Stomach (tissue), 4 donors: ENCODE measurements at regions not wholly inside any gene's neighbourhood (a gene's known extent, or its start where the extent isn't known, plus 50 kb on each side); places are given as distances from the start of the nearest gene placed in this dataset.

Source experiments
- POLR2A ChIP-seq, 4 donors: fragments of 450-650 bp; IDR thresholded peaks; one replicate each; pipeline ENCODE4 v1.6.1; 2016; ENCODE audit warnings: antibody characterized with exemption in 4 of 4, control low read depth in 2 of 4, mild to moderate bottlenecking in 1 of 4, moderate library complexity in 1 of 4
- TF ChIP-seq, protein P1 (sequence below), 7 experiments: fragments of 450-650 bp in 4 of 7; fragments of 200-600 bp in 3 of 7; sonication (generic) in 3 of 7; IDR thresholded peaks; one replicate each; pipeline ENCODE4 v1.5.1; 2016 to 2019; ENCODE audit warnings: antibody characterized with exemption in 7 of 7, control low read depth in 2 of 7, mild to moderate bottlenecking in 1 of 7

GRCh38 chr6:139852067-139852466 is 477.6 kb upstream of the CITED2 start:
- TF ChIP-seq POLR2A (IDR thresholded peaks at IDR 0.05) = no peak
- TF ChIP-seq, protein P1, sequence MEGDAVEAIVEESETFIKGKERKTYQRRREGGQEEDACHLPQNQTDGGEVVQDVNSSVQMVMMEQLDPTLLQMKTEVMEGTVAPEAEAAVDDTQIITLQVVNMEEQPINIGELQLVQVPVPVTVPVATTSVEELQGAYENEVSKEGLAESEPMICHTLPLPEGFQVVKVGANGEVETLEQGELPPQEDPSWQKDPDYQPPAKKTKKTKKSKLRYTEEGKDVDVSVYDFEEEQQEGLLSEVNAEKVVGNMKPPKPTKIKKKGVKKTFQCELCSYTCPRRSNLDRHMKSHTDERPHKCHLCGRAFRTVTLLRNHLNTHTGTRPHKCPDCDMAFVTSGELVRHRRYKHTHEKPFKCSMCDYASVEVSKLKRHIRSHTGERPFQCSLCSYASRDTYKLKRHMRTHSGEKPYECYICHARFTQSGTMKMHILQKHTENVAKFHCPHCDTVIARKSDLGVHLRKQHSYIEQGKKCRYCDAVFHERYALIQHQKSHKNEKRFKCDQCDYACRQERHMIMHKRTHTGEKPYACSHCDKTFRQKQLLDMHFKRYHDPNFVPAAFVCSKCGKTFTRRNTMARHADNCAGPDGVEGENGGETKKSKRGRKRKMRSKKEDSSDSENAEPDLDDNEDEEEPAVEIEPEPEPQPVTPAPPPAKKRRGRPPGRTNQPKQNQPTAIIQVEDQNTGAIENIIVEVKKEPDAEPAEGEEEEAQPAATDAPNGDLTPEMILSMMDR (IDR thresholded peaks at IDR 0.05) = no peak
